Heart left ventricle (tissue), 13 donors: ENCODE measurements at regions not wholly inside any gene's neighbourhood (a gene's known extent, or its start where the extent isn't known, plus 50 kb on each side); places are given as distances from the start of the nearest gene placed in this dataset.

ENCODE experiments used
- CTCF ChIP-seq, 12 donors: fragments of 200-600 bp; sonication (generic) in 4 of 12; IDR thresholded peaks; one replicate each; pipeline versions ENCODE4 v1.5.0 to v1.8.0; 2018 to 2022; ENCODE audit warnings: antibody characterized with exemption in 12 of 12, mild to moderate bottlenecking in 5 of 12
- POLR2A ChIP-seq, 2 donors: fragments of 450-650 bp; IDR thresholded peaks; one replicate each; pipeline ENCODE4 v1.6.1; 2017; ENCODE audit warnings: antibody characterized with exemption in 2 of 2, mild to moderate bottlenecking in 2 of 2, moderate library complexity in 2 of 2
- donor health status: ischemic (EF 13 %, LVEDD 7.1; RV severe dilation, severe dysfunction).
- donor health status: DM: no; HTN: yes; CAD: no.
- donor health status: DM: no; HTN: no; CAD: no.
- donor health status: ischemic (EF 25% LVEDD 6.9; RV normal size, moderate dysfunction).
- donor health status: ischemic (EF 25% LVEDD 5.7; RV mildly dilated, moderate dysfunction).
- donor health status: ischemic (EF 35%, LVEDD 5.7; RV mildly dilated, moderate dysfunction).
- donor health status: nonischemic (EF 11% LVEDD 7.7; RV severe dilation, severe dysfunction).
- donor health status: DM: yes; HTN: yes; CAD: no.
- donor health status: PGD.
- donor health status: ischemic (EF 29% LVEDD 5.4; RV normal size, mild dysfunction).
- donor health status: nonischemic (EF 23%, LVEDD 6.1; RV moderate dilation, normal function).

GRCh38 chr6:44705596-44705995 is 318.1 kb downstream of the CDC5L start:
- no peak for TF ChIP-seq CTCF (IDR thresholded peaks at IDR 0.05)
- TF ChIP-seq POLR2A (IDR thresholded peaks at IDR 0.05): no peak
